Stimulated activated CD4-positive, alpha-beta T cell treated with anti-CD3 and anti-CD28 coated beads, Interleukin-4, amount 100 ng/mL, for 48 hours (primary cell): ENCODE measurements at regions not wholly inside any gene's neighbourhood (a gene's known extent, or its start where the extent isn't known, plus 50 kb on each side); places are given as distances from the start of the nearest gene placed in this dataset.

Source experiments
- DNase-seq, 2 donors: peaks; one replicate each; pipeline ENCODE4 v3.0.0-alpha.2; 2020; ENCODE audit warnings: low read depth in 2 of 2

DNA sequence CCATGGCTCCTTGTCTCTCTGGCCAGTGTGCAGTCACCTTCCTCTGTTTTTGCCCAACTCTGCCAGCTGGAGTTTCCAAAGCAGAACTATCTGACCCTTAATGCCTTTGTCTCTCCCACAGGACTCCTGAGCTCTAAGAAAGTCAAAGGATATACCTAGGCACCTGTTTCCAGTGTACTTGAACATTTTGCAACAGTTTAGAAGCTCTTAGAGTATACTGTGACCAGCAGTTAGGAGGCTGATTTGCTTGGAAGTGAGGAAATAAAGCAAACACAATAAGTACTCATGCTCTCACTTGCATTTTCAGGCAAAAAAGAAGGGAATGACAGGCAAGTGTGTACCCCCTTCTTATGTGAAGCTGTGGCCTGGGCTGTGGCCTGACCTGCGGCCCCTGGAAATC lies 204.3 kb upstream of the PLET1 start:
- DNase-seq = no peak

DNA sequence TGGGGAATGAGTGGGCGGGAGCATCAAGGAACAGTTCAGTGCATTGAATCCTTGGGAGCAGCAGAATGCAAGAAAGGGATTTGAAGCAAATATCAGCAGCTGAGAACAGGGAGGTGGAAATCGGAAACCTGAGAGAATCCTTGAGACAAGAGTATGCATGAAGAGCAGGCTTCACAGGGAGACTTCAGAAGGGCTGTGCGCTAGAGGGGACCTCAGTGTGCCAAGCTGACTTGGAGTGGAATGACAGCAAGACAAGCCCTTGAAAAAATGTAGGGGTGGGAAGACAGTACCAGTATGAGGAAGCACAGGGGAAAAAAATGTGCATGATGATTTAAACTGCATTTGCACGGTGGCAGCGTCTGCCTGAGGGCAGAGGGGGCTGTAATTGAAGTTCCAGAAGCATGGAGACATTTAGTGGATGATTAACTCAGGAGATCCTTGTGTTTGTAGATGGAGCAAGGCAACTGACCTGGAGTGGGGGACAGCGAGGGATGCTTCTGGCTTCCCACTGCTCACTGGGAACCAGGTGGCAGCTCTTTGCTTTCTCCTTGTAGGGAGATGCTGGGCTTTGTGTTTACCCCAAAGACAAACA lies 204.9 kb upstream of the PLET1 start:
- no peak for DNase-seq

DNA sequence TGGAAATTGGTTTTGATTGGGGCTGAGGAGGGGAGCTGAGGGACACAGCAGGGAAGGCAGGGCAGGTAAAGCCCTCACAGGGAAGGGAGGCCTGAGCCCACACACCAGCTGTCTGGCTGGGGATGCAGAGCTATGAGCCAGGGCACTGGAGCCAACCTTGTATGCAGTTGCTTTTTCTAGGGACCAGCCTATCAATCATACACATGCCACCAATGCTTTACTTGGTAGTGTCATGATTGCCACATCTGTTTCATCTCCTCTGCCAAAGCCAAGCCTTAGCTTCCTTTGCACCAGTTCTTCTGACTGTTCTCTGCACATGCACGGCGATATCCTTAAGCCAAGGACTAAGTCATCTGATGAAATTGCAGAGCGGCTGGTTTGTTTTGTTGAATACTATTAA lies 207.1 kb upstream of the PLET1 start:
- no peak for DNase-seq

DNA sequence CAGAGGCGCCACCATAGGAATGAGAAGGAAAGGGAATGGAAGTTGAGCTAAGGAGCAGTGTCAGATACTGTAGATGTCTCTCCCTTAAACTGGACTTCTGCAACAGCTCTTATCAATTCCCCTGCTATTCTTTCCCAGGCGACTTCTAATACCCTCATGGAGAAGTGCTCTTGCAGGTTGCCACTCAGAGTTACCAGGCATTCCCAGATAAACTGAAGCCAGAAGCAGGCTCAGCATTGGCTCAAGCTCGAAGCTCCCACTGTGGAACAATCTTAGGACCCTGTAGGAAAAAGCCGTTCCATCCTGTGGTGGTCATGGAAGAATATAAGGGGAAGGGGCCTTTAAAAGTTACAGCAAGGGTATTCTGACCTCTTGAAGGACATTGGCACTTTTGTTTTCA lies 208.7 kb upstream of the PLET1 start:
- no peak for DNase-seq

DNA sequence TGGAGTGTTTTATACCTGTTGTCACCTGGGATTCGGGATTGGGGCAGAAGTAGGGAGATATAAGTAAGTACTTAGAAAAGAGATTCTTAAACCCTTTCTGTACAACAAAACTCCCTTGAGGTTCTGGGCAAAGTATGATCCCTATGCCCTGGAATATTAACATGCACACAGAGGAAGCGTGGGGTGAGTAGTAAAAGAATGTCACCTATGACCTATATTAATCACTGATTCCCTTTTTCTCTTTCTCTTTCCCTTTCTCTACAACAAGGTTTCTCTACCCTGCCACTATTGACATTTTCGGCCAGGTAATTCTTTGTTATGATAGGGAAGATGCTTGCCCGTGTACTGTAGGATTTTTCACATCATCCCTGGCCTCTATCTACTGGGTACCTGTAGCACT lies 209.7 kb upstream of the PLET1 start:
- no peak for DNase-seq

DNA sequence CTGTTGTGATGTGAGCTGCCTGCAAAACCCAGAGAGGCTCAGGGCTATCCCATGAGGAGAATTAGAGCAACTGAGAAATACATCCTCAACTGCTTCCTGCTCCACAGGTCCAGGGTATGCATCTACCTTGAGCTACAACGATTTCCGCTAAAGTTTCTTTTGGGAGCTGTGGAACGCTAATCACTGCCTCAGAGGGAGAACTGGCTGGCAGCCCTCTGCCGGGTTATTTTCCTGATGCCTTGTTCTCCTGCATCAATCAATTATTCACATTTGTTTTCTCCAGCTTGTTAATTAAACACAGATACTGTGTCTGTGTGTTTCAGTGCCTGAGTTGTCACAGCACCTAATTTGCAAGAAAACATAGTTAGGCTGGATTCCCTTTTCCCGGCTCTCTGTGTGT lies 211.1 kb upstream of the PLET1 start:
- DNase-seq = no peak

DNA sequence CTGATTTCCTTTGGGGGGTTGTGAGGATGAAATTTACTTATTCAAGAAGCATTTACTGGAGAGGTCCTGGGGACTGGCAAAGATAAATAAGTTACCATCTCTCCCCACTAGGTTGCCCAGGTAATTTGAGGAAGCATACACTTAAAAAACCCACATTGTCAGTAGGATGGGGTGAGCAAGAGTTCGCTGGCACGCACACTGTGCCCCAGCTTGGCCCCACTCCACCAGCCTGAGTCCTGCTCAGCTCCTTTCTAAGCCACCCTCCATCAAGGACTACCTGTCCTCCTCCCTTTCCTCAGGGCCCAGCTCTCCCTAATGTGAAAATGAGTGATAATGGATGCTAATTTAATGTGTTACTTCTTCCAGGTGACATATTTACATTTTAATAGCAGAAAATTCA lies 216.5 kb upstream of the PLET1 start:
- no peak for DNase-seq

DNA sequence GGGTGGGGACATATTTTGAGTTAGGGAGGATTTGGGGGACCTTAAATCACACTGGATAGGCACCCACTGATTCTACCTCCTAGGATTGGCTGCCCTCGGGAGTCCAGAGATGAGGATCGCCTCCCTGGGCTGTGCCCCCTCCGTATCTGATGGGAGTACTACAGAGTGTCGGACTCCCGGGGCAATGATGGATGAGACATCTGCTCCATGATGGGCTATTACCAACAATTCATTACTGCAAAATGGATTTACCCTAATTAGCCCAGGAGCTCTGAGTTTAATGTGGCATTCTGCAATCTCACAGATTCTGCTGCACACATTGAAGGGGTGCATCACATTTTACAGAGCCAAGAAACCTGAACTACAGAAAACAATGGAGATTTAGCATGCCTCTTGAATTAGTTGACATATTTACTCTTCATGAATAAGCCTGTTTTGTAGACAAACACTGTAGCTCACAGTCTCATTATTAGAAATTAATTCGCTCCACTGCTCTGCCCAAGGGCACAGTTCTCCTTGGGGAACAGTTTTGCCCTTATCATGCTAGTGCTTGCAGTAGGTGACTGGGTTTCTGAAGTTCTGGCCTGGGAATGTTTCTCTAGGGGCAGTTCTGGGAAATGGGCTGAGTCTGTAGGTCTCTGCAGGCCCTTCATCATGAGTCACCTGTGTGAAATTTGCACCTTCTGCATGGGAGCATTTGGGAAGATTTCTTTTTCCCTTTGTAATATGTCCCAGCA lies 217.1 kb upstream of the PLET1 start:
- no peak for DNase-seq

DNA sequence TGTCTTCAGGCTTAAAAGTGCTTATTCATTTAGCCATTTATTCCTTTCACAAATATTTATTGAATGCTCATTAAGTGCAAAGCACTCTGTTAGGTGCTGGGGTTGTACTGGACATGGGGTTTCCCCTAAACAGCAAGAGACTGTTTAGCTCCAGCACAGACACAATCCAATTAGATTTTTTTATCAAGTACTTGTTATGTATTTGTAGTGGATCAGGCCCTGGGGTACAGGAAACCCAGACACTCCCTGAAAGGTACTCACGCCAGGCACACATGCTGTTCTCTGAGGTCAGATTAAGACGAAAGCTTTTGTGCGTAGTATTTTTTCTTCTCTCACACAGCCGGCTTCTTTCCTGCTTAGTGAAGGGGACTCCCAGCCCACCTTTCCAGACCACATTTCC lies 218.1 kb upstream of the PLET1 start:
- DNase-seq = no peak

DNA sequence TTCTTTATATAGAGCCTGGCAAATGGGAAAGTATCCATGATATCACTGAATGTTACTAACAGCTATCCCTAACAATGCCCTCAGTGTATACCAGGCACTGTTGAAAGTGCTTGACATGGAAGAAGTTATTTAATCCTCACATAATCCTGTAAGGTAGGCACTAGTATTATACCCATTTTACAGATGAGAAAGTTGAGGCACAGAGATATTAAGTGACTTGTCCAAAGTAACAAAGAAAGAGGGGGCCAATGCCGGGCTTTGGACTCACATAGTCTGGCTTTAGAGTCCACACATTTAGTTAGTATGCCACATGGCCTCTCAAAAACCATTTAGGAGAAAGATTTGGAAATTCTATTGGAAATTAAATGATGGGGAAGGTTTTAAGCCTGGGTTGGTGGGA lies 220.8 kb upstream of the PLET1 start:
- no peak for DNase-seq

DNA sequence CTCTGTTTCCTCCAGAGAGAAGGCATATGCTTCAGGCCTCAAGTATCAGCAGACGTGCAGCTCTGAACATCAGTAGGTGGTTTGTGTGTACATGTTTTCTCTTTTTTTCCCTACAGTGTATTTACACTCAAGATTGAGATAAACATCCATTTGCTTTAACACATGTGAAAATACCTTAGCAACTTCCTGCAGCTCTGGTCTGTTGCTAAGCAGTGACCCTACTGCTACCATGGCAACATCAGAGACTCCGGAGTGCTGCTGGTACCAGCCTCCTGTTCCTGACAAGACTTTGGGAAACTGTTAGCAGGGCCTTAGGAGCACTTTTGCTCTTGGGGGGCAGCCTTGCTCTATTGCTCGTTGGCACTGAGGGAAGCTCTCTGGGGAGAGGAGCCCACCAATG lies 221.2 kb upstream of the PLET1 start:
- DNase-seq = no peak

DNA sequence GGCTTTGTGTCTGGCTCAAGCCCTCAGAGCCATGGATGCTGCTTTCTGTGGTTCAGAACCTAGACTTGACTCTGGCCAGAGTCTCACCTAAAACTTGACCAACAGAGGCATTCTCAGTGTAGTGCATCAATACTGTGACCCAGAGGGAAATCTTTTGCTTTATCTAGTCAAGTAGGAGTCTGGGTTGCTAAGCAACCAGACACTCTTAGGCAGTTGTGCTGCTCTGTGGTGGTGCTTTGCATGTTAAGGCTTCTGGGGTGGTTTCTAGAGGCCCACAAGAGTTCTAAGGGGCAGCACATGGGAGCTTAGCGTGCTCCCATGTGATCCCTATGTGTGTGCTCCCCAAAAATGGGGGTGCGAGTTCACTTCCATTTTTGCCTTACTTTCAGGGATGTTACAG lies 224.6 kb upstream of the PLET1 start:
- DNase-seq = no peak

DNA sequence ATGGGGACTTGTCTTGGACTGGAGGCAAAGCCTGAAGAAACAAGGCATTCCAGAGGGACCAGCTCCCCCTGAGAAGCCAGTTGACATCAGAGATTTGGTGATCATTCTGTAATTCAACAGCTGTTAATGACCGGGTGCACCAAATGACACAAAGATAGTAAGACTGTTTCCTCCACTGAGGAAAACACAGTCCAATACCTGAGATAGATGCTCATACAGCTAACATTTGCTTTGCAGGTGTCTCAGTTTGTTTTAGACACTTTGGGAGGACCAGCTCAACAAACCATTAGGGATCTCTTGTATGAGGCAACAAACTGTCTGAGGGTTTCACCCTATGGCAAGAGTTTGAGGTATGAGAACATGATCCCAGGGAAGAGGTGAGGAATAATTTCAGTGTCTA lies 237.2 kb upstream of the PLET1 start:
- DNase-seq = no peak

DNA sequence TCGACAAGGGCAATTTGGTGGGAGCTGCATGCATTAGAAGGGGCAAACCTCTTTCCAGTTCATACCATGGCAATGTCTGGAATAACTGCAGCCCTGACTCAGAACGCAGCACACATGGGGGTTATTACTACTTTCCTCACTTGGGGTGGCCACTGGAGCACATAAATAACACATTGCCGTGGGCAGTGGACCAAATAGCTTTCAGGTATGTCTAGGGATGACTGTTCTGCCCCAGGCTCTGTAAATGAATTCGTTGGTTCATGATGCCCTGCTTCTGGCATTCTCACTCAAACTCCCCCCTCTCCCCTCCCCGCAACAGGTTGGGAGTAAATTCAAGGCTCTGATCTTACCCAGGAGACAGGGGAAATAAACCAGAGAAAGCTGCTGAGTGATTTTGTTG lies 238.0 kb upstream of the PLET1 start:
- DNase-seq = no peak

DNA sequence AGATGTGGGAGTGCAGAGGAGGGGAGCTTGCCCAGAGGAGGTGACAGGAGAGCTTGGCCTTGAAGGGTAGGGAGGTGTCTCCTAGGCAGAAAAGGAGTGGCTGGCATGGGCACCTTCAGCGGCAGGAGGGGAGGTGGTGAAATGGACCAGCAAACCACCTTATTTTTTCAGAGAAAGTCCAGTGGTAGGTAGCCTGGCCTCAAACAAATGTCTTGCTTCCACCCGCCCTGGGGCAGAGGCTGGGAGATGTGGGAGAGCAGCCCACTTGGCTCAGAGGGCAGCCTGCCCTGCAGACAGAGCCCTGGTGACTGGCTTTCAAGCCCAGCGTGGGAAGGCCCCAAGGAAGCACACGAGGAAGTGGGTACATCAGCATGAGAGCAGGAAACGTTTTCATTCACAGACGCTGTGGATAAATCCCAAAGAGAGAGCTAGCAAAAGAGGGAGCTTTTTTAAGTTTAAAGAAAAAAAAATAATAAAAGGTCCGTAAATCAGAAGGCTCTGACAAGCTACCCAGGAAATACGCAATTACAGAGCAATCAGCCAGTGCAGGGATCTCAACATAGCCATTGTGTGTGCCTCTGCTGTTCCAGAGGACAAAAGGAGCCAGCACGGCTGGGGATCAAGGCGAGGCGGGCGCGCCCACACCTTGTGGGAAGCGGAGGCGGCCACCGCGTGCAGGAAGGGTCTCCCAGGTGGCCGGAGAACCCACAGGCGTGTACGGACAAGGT lies 238.7 kb upstream of the PLET1 start:
- no peak for DNase-seq

DNA sequence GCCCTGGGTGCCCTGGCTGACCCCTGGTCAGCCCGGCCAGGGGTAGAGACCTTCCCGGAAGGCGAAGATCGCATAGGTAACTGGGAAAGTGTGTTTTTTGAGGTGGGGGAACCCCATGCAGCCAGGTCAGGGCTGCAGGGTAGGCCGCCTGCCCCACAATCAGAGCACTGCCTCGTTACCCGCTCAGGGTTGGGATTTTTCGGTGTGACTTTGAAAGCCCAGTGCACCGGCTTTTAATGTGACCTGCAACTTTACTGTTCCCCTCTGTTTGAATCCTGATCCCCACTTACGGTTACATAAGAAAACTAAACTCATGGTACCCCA lies 239.2 kb upstream of the PLET1 start:
- no peak for DNase-seq

DNA sequence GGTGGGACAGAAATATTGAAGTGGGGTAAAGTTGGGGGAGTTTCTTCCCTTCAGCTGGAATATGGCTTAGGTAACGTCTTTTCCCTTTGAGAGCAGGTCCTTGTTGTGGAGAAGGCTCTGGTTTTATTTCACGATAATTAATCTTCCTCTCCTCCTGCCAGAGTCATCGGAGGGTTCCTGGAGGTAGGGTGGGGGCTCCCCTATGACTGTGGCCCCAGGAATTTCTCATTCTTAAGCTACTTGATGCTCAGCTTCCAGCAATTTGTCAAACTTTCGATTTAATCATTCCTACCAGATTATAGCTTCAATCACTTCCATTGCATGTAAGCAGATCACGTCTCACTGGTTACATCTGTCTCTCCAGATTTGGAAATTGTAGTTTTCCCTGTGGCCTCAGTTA lies 242.8 kb upstream of the PLET1 start:
- DNase-seq = no peak

DNA sequence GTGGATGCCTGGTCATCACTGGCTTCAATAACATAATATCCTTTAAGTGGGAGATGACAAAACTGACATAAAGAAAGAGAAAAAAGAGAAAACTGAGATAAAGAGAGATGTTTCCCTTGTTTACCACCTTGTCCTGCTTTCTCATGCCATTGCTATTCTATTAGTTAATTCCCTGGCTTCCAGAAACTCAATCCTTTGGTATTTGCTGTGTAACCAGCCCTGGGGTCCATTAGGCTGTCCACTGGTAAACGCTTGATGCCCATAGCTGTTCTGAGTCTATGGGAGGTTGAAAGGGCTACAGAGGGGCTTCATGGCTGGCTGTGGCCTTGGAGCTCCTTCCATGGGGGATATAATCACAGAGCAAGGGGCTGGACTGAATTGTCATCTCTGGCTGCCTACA lies 243.4 kb upstream of the PLET1 start:
- no peak for DNase-seq

DNA sequence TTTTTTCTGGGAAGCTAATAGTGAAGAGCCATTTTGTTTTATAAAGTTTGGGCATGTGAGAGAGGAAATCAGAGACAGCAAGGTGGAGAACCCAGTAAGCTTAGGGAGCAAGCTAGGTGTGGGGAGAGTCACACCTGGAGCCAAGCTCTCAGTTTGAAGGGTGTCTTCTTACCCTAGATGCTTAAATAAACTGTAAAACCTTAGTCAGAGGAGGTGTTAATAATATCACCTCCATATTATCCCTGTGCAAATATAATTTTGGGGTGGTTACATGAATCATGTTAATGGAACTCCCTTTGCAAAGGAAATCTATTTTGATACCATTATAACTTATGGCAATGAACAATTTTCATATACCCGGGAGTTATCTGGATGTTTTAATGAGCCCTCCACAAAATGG lies 246.2 kb upstream of the PLET1 start:
- DNase-seq = no peak

DNA sequence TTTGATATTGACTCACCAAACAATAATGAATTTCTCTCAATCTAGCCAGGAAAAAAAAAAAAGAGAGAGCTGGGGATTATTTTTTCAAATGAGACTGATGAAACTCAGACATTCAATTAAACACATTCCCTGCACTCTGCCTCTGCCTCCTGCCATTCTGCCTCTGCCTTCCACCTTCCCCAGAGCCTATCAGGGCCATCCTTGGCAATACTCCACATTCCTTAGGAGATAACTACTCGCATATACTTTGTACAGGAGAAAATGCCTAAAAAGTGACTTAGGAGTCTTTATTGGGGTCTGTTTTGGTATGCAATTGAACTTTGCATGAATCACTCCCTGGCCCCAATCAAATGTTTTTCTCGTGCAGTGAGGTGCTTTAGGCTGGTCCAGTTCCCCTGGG lies 246.6 kb upstream of the PLET1 start:
- DNase-seq = no peak

DNA sequence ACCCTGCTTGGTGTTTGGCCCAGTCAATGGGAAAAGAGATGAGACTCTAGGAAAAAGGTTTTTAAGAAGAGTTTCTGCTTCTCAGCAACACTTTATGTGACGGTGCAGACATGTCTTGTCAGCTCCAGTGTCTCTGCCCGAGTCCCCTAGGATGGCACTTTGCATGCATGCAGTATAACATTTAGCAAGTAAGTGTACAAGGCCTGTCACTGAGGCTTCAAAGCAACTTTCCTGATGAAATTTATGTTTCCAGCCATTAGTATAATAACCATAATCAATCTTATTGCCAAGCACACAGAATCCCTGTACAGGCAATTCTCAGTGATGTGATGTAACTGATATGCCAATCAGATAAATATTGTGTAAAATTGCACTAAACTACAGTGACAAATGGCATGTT lies 248.1 kb upstream of the PLET1 start:
- DNase-seq = no peak

DNA sequence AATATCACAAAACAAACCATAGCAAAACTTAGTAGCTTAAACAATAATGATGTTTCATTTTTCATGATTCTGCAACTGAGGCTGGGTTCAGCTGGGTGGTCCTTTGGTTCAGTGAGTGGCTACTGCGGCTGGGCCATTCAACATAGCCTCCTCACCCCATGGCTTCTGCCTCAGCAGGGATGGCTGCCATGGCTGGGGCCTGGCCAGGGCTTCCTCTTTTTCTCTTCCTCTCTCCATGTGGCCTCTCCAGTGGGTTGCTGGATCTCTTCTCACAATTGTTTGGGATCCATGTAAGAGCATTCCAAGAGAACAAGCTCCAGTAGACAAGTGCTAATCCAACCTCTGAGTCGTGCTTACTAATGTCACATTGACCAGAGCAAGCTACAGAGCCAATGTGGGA lies 248.6 kb upstream of the PLET1 start:
- DNase-seq = no peak

DNA sequence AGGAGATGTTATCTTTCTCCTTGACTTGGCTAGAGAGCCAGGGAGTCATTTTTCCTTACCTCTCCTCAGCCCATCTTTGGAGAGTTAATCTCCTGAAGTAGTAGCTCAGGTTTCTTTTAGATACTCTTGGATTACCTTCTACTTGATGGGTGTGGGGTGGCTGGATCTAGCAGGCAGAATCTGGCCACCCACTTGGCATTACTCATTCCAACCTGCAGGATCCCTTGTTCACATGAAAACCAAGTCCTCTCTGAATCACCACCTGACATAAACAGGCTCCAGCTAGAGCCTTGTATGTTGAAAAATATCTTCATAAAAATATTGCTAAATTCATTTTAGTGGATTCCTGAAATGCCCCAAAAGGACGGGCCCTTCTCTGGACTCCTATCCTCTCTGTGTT lies 250.6 kb upstream of the PLET1 start:
- DNase-seq = no peak

DNA sequence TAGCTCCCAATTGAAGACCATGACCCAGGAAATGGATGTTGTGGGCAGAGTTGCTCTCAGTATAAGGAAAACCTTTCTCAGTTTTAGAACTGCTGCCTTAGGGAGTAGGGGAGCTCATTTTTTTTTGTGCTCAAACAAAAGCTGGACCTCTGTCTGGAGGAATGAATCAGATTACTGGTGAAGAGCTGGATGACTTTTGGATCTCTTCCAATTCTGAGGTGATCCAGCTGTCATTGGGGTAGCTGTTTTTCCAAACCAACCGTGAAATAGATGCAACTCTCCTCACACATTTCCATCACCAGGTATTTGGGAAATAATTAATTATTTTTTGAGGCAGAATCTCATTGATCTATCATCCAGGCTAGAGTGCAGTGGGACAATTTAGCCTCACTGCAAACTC lies 251.3 kb upstream of the PLET1 start:
- DNase-seq = no peak
